ENCODE measurements at regions not wholly inside any gene's neighbourhood (a gene's known extent, or its start where the extent isn't known, plus 50 kb on each side); places are given as distances from the start of the nearest gene placed in this dataset.
"Not testable (repeated sequence)": the region's sequence is repeated elsewhere in the genome, so short reads cannot be mapped to it uniquely, and the experiment has no call there.

DNA sequence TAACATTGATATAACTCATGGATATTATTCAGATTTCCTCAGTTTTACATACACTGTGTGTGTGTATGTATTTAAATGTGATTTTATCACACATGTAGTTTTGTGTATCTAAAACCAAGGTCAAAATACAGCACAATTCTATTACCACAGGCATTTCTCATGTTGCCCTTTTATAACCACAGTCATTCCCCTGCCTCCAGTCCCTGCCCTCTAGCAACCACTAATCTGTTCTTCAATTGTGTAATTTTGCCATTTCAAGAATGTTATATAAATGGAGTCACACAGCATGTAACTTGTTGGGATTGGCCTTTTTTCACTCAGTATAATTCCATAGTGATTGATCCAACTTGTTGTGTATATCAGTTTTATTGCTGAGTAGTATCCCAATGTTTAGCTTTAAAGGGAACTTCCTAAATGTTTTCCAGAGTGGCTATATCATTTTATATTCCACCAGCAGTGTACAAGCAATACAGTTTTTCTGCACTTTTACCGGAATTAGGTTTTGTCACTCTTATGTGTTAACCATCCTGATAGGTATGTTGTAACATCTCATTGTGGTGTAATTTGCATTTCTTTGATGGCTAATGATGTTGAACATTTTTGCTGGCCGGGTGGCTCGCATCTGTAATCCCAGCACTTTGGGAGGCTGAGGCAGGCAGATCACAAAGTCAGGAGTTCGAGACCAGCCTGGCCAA lies 338.2 kb downstream of the SOX4 start:
- H3K4me3 ChIP-seq (ENCODE audit: low read depth, low read length) = no peak overlapping the region
- peak; percentile 88 for DNase-seq (ENCODE audit: low read depth)
- no peak for TF ChIP-seq CTCF (conservative IDR thresholded peaks at IDR 0.05; ENCODE audit: low read depth, low read length)

GRCh38 chr6:21933351-21933750 lies 339.8 kb downstream of the SOX4 start:
- no peak overlapping the region for H3K4me3 ChIP-seq (ENCODE audit: low read depth, low read length)
- no peak for DNase-seq (ENCODE audit: low read depth)
- no peak for TF ChIP-seq CTCF (conservative IDR thresholded peaks at IDR 0.05; ENCODE audit: low read depth, low read length)

GRCh38 chr6:21935142-21935541 lies 341.6 kb downstream of the SOX4 start:
- no peak for TF ChIP-seq CTCF (conservative IDR thresholded peaks at IDR 0.05; ENCODE audit: low read depth, low read length)
- no peak overlapping the region for H3K4me3 ChIP-seq (ENCODE audit: low read depth, low read length)
- DNase-seq (ENCODE audit: low read depth) = no peak

DNA sequence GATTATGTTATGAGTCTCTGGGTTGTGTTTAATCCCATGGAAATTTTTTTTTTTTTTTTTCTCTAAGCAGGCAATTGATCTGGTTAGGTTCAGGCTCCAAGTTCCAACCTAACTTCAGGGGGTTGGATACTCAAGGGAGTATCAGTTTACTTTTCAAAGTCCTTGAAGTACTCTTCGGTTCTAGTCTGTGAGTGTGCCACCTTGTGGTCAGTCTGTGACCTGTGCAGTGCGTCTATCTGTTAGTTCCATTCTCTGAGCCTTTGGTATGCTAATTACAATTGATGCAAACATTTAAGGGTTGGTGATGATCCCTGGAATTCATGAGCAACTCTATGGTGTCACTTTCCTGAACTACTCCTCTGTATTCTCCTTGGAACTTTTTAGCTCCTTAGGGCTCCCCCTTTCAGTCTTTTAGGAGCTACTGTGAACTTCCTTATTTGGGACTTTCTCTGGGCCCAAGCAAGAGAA lies 342.0 kb downstream of the SOX4 start:
- TF ChIP-seq CTCF (conservative IDR thresholded peaks at IDR 0.05; ENCODE audit: low read depth, low read length) = peak; percentile 75
- H3K4me3 ChIP-seq (ENCODE audit: low read depth, low read length) = no peak overlapping the region
- DNase-seq (ENCODE audit: low read depth) = peak; percentile 82

DNA sequence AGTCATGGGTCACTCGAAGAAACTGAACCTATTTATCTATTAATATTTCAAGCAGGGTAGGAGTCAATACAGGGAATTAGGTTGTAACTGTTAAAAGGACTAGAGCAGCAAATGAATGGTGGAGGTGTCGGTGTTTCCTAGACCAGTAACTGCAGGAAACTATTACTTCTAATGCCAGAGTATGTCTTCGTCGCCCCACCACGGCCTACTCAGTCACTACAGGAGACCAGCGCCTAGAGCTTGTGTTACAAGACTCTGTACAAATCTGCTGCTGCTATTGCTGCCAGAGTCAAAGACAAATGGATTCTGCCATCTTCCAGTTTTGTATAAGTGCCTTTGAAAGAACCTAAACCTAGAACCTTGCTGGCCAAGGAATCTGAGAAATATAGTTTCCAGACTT lies 343.9 kb downstream of the SOX4 start:
- H3K4me3 ChIP-seq (ENCODE audit: low read depth, low read length) = no peak overlapping the region
- DNase-seq (ENCODE audit: low read depth) = no peak

DNA sequence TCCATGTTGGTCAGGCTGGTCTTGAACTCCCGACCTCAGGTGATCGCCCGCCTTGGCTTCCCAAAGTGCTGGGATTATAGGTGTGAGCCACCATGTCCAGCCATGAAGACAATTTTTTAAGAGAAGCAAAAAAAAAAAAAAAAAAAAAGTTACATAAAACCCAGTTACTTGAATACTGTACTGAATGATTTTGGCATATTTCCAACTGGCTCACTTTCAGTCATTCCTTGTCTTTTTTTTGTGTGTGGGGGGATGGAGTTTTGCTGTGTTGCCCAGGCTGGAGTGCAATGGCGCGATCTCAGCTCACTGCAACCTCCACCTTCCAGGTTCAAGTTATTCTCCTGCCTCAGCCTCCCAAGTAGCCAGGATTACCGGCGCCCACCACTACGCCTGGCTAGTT lies 345.5 kb downstream of the SOX4 start:
- peak; percentile 31 for DNase-seq (ENCODE audit: low read depth)
- H3K4me3 ChIP-seq (ENCODE audit: low read depth, low read length) = not testable (repeated sequence)

More for the DNA sequence above, 343.9 kb downstream of the SOX4 start:
- peak; percentile 18 for TF ChIP-seq CTCF (conservative IDR thresholded peaks at IDR 0.05; ENCODE audit: low read depth, low read length)

- no peak for DNase-seq (ENCODE audit: low read depth)
- TF ChIP-seq CTCF (conservative IDR thresholded peaks at IDR 0.05; ENCODE audit: low read depth, low read length) = no peak
- no peak overlapping the region for H3K4me3 ChIP-seq (ENCODE audit: low read depth, low read length)
These were observed 348.4 kb downstream of the SOX4 start for GRCh38 chr6:21941926-21942325.

Data from choroid plexus epithelial cell (primary cell).